H9 (cell line): ENCODE measurements at regions not wholly inside any gene's neighbourhood (a gene's known extent, or its start where the extent isn't known, plus 50 kb on each side); places are given as distances from the start of the nearest gene placed in this dataset.
"Not testable (repeated sequence)": the region's sequence is repeated elsewhere in the genome, so short reads cannot be mapped to it uniquely, and the experiment has no call there.

Experiments
- DNase-seq: peaks from one replicate; pipeline ENCODE4 v3.0.0-alpha.2; 2017
- H2AFZ ChIP-seq: one replicate; pipeline ENCODE4 v1.6.1; 2013; ENCODE audit warnings: mild to moderate bottlenecking, low read length, control low read depth, moderate library complexity
- H2AK5ac ChIP-seq: 2 replicates; pipeline ENCODE4 v1.6.1; 2013; ENCODE audit warnings: low read length, control low read depth, mixed read lengths; ENCODE audit not compliant: insufficient read length
- H2BK120ac ChIP-seq: one replicate; pipeline ENCODE4 v1.6.1; 2013; ENCODE audit warnings: low read depth, mild to moderate bottlenecking, low read length, control low read depth, inconsistent platforms; ENCODE audit not compliant: poor library complexity, severe bottlenecking
- H2BK12ac ChIP-seq: 2 replicates; pipeline ENCODE4 v1.6.1; 2013; ENCODE audit warnings: low read length, control low read depth, mixed read lengths, low read depth; ENCODE audit not compliant: insufficient read length
- H2BK15ac ChIP-seq: 2 replicates; pipeline ENCODE4 v1.6.1; 2013; ENCODE audit warnings: low read depth, low read length, control low read depth
- H2BK20ac ChIP-seq: one replicate; pipeline ENCODE4 v1.6.1; 2013; ENCODE audit warnings: low read depth, mild to moderate bottlenecking, low read length, control low read depth, inconsistent platforms; ENCODE audit not compliant: poor library complexity, severe bottlenecking
- H2BK5ac ChIP-seq: 2 replicates; pipeline ENCODE4 v1.6.1; 2013; ENCODE audit warnings: low read length, control low read depth, mixed read lengths; ENCODE audit not compliant: insufficient read length
- H3K14ac ChIP-seq: 2 replicates; pipeline ENCODE4 v1.6.1; 2013; ENCODE audit warnings: low read length, control low read depth; ENCODE audit not compliant: insufficient read depth
- H3K18ac ChIP-seq: 2 replicates; pipeline ENCODE4 v1.6.1; 2013; ENCODE audit warnings: low read depth, mild to moderate bottlenecking, mixed read lengths, low read length, control low read depth; ENCODE audit not compliant: insufficient read length
- H3K23ac ChIP-seq: 2 replicates; pipeline ENCODE4 v1.6.1; 2013; ENCODE audit warnings: low read length, control low read depth, mixed read lengths, low read depth; ENCODE audit not compliant: insufficient read length
- H3K23me2 ChIP-seq: 2 replicates; pipeline ENCODE4 v1.6.1; 2013; ENCODE audit warnings: low read depth, mild to moderate bottlenecking, mixed read lengths, low read length, control low read depth; ENCODE audit not compliant: insufficient read length, poor library complexity, severe bottlenecking
- H3K27ac ChIP-seq: 2 replicates; pipeline ENCODE4 v1.5.1; 2013; ENCODE audit warnings: low read length, control low read depth, mixed read lengths, low read depth; ENCODE audit not compliant: insufficient read length
- H3K27me3 ChIP-seq: 2 replicates; pipeline ENCODE4 v1.6.1; 2013; ENCODE audit warnings: low read length, control low read depth, inconsistent platforms; ENCODE audit not compliant: insufficient read depth
- H3K4ac ChIP-seq: 2 replicates; pipeline ENCODE4 v1.6.1; 2013; ENCODE audit warnings: low read depth, mild to moderate bottlenecking, control low read depth, inconsistent platforms, low read length, moderate library complexity
- H3K4me1 ChIP-seq: 2 replicates; pipeline ENCODE4 v1.6.1; 2013; ENCODE audit warnings: low read length, control low read depth, inconsistent platforms; ENCODE audit not compliant: insufficient read depth
- H3K4me2 ChIP-seq: 2 replicates; pipeline ENCODE4 v1.6.1; 2013; ENCODE audit warnings: low read length, control low read depth, mixed read lengths; ENCODE audit not compliant: insufficient read length, insufficient read depth
- H3K56ac ChIP-seq: 2 replicates; pipeline ENCODE4 v1.6.1; 2013; ENCODE audit warnings: low read depth, mild to moderate bottlenecking, mixed read lengths, low read length, control low read depth; ENCODE audit not compliant: insufficient read length
- H3K79me1 ChIP-seq: 2 replicates; pipeline ENCODE4 v1.6.1; 2013; ENCODE audit warnings: low read depth, mild to moderate bottlenecking, moderate library complexity, low read length, control low read depth, inconsistent platforms; ENCODE audit not compliant: insufficient read depth, poor library complexity, severe bottlenecking
- H3K79me2 ChIP-seq: 2 replicates; pipeline ENCODE4 v1.6.1; 2013; ENCODE audit warnings: low read length, control low read depth, inconsistent platforms; ENCODE audit not compliant: insufficient read depth
- H3K9ac ChIP-seq: 2 replicates; pipeline ENCODE4 v1.6.1; 2013; ENCODE audit warnings: low read length, control low read depth, mixed read lengths; ENCODE audit not compliant: insufficient read length; ENCODE audit errors: extremely low read depth
- H3K9me3 ChIP-seq: one replicate; pipeline ENCODE4 v1.6.1; 2013; ENCODE audit warnings: low read depth, low read length, inconsistent platforms; ENCODE audit not compliant: control insufficient read depth
- H3T11ph ChIP-seq: one replicate; pipeline ENCODE4 v1.6.1; 2013; ENCODE audit warnings: mild to moderate bottlenecking, low read length, control low read depth, inconsistent platforms
- H4K20me1 ChIP-seq: one replicate; pipeline ENCODE4 v1.6.1; 2013; ENCODE audit not compliant: control insufficient read depth, insufficient read length, insufficient read depth
- H4K5ac ChIP-seq: 2 replicates; pipeline ENCODE4 v1.6.1; 2013; ENCODE audit warnings: low read depth, mild to moderate bottlenecking, mixed read lengths, low read length, control low read depth; ENCODE audit not compliant: insufficient read length
- H4K8ac ChIP-seq: replicated peaks from 2 replicates; pipeline ENCODE4 v1.6.1; 2013; ENCODE audit warnings: low read length, control low read depth, mixed read lengths, low read depth; ENCODE audit not compliant: insufficient read length
- H4K91ac ChIP-seq: 2 replicates; pipeline ENCODE4 v1.6.1; 2013; ENCODE audit warnings: low read depth, mild to moderate bottlenecking, moderate library complexity, mixed read lengths, low read length, control low read depth; ENCODE audit not compliant: insufficient read length
- H3K27ac Mint-ChIP-seq, 3 experiments: 2 replicates in 2 of 3; 3 replicates in 1 of 3; pipeline ENCODE4 v1.8.0; 2020 to 2021; ENCODE audit warnings: mixed read lengths in 3 of 3, mild to moderate bottlenecking in 1 of 3, moderate library complexity in 1 of 3
- H3K27me3 Mint-ChIP-seq: 2 replicates; pipeline ENCODE4 v1.8.0; 2021; ENCODE audit warnings: low read depth, mild to moderate bottlenecking, moderate library complexity, mixed read lengths
- H3K36me3 Mint-ChIP-seq, 3 experiments: 2 replicates in 2 of 3; 3 replicates in 1 of 3; pipeline ENCODE4 v1.8.0; 2020 to 2021; ENCODE audit warnings: low read depth in 3 of 3, mixed read lengths in 3 of 3; ENCODE audit not compliant: insufficient read depth in 1 of 3
- H3K4me1 Mint-ChIP-seq, 2 experiments: 2 replicates each; pipeline ENCODE4 v1.8.0; 2020; ENCODE audit warnings: mixed read lengths in 2 of 2
- H3K4me3 Mint-ChIP-seq, 2 experiments: 2 replicates in 1 of 2; 3 replicates in 1 of 2; pipeline ENCODE4 v1.8.0; 2020 to 2021; ENCODE audit warnings: mild to moderate bottlenecking in 2 of 2, mixed read lengths in 2 of 2, moderate library complexity in 1 of 2
- H3K9me3 Mint-ChIP-seq, 2 experiments: 2 replicates in 1 of 2; 3 replicates in 1 of 2; pipeline ENCODE4 v1.8.0; 2020; ENCODE audit warnings: mild to moderate bottlenecking in 2 of 2, mixed read lengths in 2 of 2, moderate library complexity in 1 of 2
- CTCF ChIP-seq: fragments of 200-600 bp; sonication (generic); conservative IDR thresholded peaks from 3 replicates; pipeline ENCODE4 v1.8.0; 2021; ENCODE audit warnings: antibody characterized with exemption, mild to moderate bottlenecking
- WGBS: extraction: QIAGEN DNeasy Blood & Tissue Kit; methylation state at CpG from one replicate; pipeline ENCODE4 v1.1.7; 2013; ENCODE audit warnings: missing lambda C conversion rate, low lambda C conversion rate, mixed read lengths; ENCODE audit not compliant: insufficient read length; ENCODE audit errors: extremely low coverage; 5-methylcytosine and 5-hydroxymethylcytosine counted together

DNA sequence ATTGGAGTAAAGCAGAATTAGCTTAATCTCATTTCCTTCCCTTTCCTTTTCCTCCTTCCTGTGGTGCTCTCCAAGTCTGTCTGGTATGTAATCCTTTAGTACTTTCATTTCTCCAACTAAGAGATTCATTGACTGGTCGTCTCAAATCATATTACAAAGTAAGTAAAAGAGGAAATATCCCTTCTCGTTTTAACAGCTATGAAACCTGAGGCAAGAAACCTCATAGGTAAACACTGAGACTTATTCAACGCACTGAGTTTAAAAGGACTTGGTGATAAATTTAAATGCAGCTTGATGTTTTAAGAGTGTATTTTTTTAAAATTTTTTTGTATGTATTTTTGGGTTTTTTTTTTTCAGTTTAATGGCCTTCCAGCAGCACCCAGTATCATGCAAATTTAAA, 117.2 kb upstream of the LRRC3B start:
- DNase-seq, result no peak
- no peak overlapping the region for H3K4ac ChIP-seq
- H3K27ac Mint-ChIP-seq, result no peak overlapping the region; a peak in 1 of 7 replicates
- no peaks in the 10 kb centered on the region for H3K23me2 ChIP-seq
- no peaks in the 10 kb centered on the region for H3K9me3 Mint-ChIP-seq
- H4K8ac ChIP-seq, result no peak overlapping the region
- no peak overlapping the region for H2AK5ac ChIP-seq
- no peak overlapping the region for H3K4me2 ChIP-seq
- no peak for TF ChIP-seq CTCF
- no peak overlapping the region for H3K18ac ChIP-seq
- no peak overlapping the region for H4K91ac ChIP-seq
- H3K56ac ChIP-seq, result no peak overlapping the region
- H3K4me3 Mint-ChIP-seq, result no peak overlapping the region
- H4K5ac ChIP-seq, result no peak overlapping the region
- no peaks in the 10 kb centered on the region for H3K27me3 ChIP-seq
- no peaks in the 10 kb centered on the region for H3K36me3 Mint-ChIP-seq
- H4K20me1 ChIP-seq, result no peaks in the 10 kb centered on the region
- no peak overlapping the region for H3T11ph ChIP-seq
- no CpG with 5 or more reads among the region's 3 CpGs for WGBS
- no peak overlapping the region for H3K23ac ChIP-seq
- no peaks in the 10 kb centered on the region for H3K27me3 Mint-ChIP-seq
- no peak overlapping the region for H2BK20ac ChIP-seq
- no peaks in the 10 kb centered on the region for H3K4me1 ChIP-seq
- no peaks in the 10 kb centered on the region for H3K9me3 ChIP-seq
- H3K9ac ChIP-seq, result no peak overlapping the region
- H3K79me1 ChIP-seq, result no peaks in the 10 kb centered on the region
- H3K4me1 Mint-ChIP-seq, result peaks cover 0 to 3% of the 10 kb centered on the region in 2 experiments; a peak in 2 of 4 replicates
- H2BK15ac ChIP-seq, result no peak overlapping the region
- no peak overlapping the region for H2AFZ ChIP-seq
- no peak overlapping the region for H3K14ac ChIP-seq
- no peak overlapping the region for H3K27ac ChIP-seq
- no peak overlapping the region for H2BK120ac ChIP-seq
- H2BK12ac ChIP-seq, result no peak overlapping the region
- no peak overlapping the region for H2BK5ac ChIP-seq
- no peaks in the 10 kb centered on the region for H3K79me2 ChIP-seq

GRCh38 chr3:26514445-26515029, 108.0 kb upstream of the LRRC3B start:
- H2BK15ac ChIP-seq, H3K14ac ChIP-seq, H3K56ac ChIP-seq, H2BK5ac ChIP-seq, H2BK120ac ChIP-seq, H3K9ac ChIP-seq, H3K4me1 ChIP-seq, H2BK20ac ChIP-seq, H3K9me3 ChIP-seq, H2AFZ ChIP-seq, H3K4me2 ChIP-seq, H2AK5ac ChIP-seq, H3K23me2 ChIP-seq, H3T11ph ChIP-seq, H3K4ac ChIP-seq, H3K4me3 Mint-ChIP-seq, H3K27me3 ChIP-seq, H3K27me3 Mint-ChIP-seq, H2BK12ac ChIP-seq, H4K8ac ChIP-seq, H4K20me1 ChIP-seq, H3K27ac ChIP-seq, DNase-seq, H3K18ac ChIP-seq, H4K91ac ChIP-seq, H3K23ac ChIP-seq, H4K5ac ChIP-seq, H3K79me1 ChIP-seq, H3K79me2 ChIP-seq: not testable (repeated sequence)
- H3K36me3 Mint-ChIP-seq, result peaks cover 10 to 15% (median 11%) of the 10 kb centered on the region in 3 experiments
- peaks cover 12 to 17% of the 10 kb centered on the region in 2 experiments; a peak in 4 of 5 replicates for H3K9me3 Mint-ChIP-seq
- peaks cover 13 to 17% of the 10 kb centered on the region in 2 experiments for H3K4me1 Mint-ChIP-seq
- WGBS, result no CpG with 5 or more reads among the region's 5 CpGs
- peak overlapping the region in 2 of 3 experiments; percentile 89; a peak in 3 of 7 replicates for H3K27ac Mint-ChIP-seq
